Activated B cell treated with CpG ODN at 0.5 μM for 24 hours (primary cell): ENCODE measurements at regions not wholly inside any gene's neighbourhood (a gene's known extent, or its start where the extent isn't known, plus 50 kb on each side); places are given as distances from the start of the nearest gene placed in this dataset.

Experiments used
- ATAC-seq: fragments of 200-7000 bp; cut with Tn5 transposase; one replicate; pipeline ENCODE4 v1.10.0; 2021; ENCODE audit warnings: low read depth, mild to moderate bottlenecking, moderate library complexity
- CTCF ChIA-PET: fragments of 350-600 bp; sonication (Branson Sonifier 250); formaldehyde crosslinking; loops from one replicate; lab custom pipeline; 2021; ENCODE audit warnings: antibody characterized with exemption; lab: Charles Lee
- POLR2A ChIA-PET: fragments of 350-600 bp; sonication (Branson Sonifier 250); formaldehyde crosslinking; loops from one replicate; lab custom pipeline; 2021; ENCODE audit warnings: antibody characterized with exemption; lab: Charles Lee
- DNase-seq: peaks from one replicate; pipeline ENCODE4 v3.0.0; 2022
- H3K27ac Mint-ChIP-seq: one replicate; pipeline ENCODE4 v1.8.0; 2020; ENCODE audit warnings: mixed read lengths
- H3K27me3 Mint-ChIP-seq: one replicate; pipeline ENCODE4 v1.8.0; 2021; ENCODE audit warnings: mixed read lengths
- H3K36me3 Mint-ChIP-seq: one replicate; pipeline ENCODE4 v1.8.0; 2021; ENCODE audit warnings: low read depth, mixed read lengths
- H3K4me1 Mint-ChIP-seq: one replicate; pipeline ENCODE4 v1.8.0; 2021; ENCODE audit warnings: mixed read lengths
- H3K4me3 Mint-ChIP-seq: one replicate; pipeline ENCODE4 v1.8.0; 2020; ENCODE audit warnings: mild to moderate bottlenecking, mixed read lengths
- H3K9me3 Mint-ChIP-seq: one replicate; pipeline ENCODE4 v1.8.0; 2020; ENCODE audit warnings: mixed read lengths
- CTCF ChIP-seq: fragments of 200-600 bp; IDR thresholded peaks from one replicate; pipeline ENCODE4 v1.8.0; 2022; ENCODE audit warnings: antibody characterized with exemption, mild to moderate bottlenecking
- intact Hi-C: fragments of 100-400 bp; cut with micrococcal nuclease; formaldehyde crosslinking; loops from one replicate; pipeline ENCODE4 v1.15.1; 2024

- Mint-ChIP-seq H3K4me3 (no peak overlapping the region), H3K27ac (no peak overlapping the region), H3K4me1 (no peaks in the 10 kb centered on the region), H3K27me3 (peaks cover 10% of the 10 kb centered on the region), H3K36me3 (no peaks in the 10 kb centered on the region), H3K9me3 (no peaks in the 10 kb centered on the region)
- POLR2A ChIA-PET, result no interaction called here
- CTCF ChIA-PET, result no interaction called here
- DNase-seq (no peak), ATAC-seq (no peak)
- intact Hi-C loops, result no loop called here
- no peak for TF ChIP-seq CTCF
Observed at GRCh38 chr20:51914758-51915157, 112.4 kb upstream of the SALL4 start.

- Mint-ChIP-seq H3K4me3 (no peak overlapping the region), H3K27me3 (peaks cover 12% of the 10 kb centered on the region), H3K36me3 (no peaks in the 10 kb centered on the region), H3K27ac (no peak overlapping the region), H3K4me1 (no peaks in the 10 kb centered on the region), H3K9me3 (no peaks in the 10 kb centered on the region)
- no peak for TF ChIP-seq CTCF
- ChIA-PET POLR2A (no interaction called here), CTCF (no interaction called here)
- DNase-seq (no peak), ATAC-seq (no peak)
- intact Hi-C loops, result no loop called here
Observed at GRCh38 chr20:51910321-51911050, 108.2 kb upstream of the SALL4 start.

- no peaks in the 10 kb centered on the region for H3K9me3 Mint-ChIP-seq
- intact Hi-C loops, result no loop called here
- H3K4me3 Mint-ChIP-seq, result no peak overlapping the region
- ATAC-seq, result no peak
- DNase-seq, result no peak
- peaks cover 9% of the 10 kb centered on the region for H3K27me3 Mint-ChIP-seq
- H3K27ac Mint-ChIP-seq, result no peak overlapping the region
- TF ChIP-seq CTCF, result no peak
- ChIA-PET POLR2A (interaction anchor here (0.6 kb wide), 1 partner anchor 10 kb away, joined by 4 read pairs; no protein-coding TSS in a partner anchor), CTCF (no interaction called here)
- no peaks in the 10 kb centered on the region for H3K36me3 Mint-ChIP-seq
- H3K4me1 Mint-ChIP-seq, result no peaks in the 10 kb centered on the region
Observed at GRCh38 chr20:51906679-51907078, 104.4 kb upstream of the SALL4 start.

- CTCF ChIA-PET, result no interaction called here
- no peak for DNase-seq
- H3K27ac Mint-ChIP-seq, result no peak overlapping the region
- H3K4me1 Mint-ChIP-seq, result no peaks in the 10 kb centered on the region
- no peaks in the 10 kb centered on the region for H3K9me3 Mint-ChIP-seq
- no peak overlapping the region for H3K4me3 Mint-ChIP-seq
- intact Hi-C loops, result no loop called here
- no peak for ATAC-seq
- no peak for TF ChIP-seq CTCF
- H3K27me3 Mint-ChIP-seq, result peaks cover 6% of the 10 kb centered on the region
- POLR2A ChIA-PET, result no interaction called here
- no peaks in the 10 kb centered on the region for H3K36me3 Mint-ChIP-seq
Observed at GRCh38 chr20:51906049-51906448, 103.7 kb upstream of the SALL4 start.

- Mint-ChIP-seq H3K4me3 (no peak overlapping the region), H3K9me3 (no peaks in the 10 kb centered on the region), H3K27ac (no peak overlapping the region), H3K36me3 (no peaks in the 10 kb centered on the region), H3K4me1 (no peaks in the 10 kb centered on the region), H3K27me3 (peaks cover 4% of the 10 kb centered on the region)
- intact Hi-C loops, result no loop called here
- CTCF ChIA-PET, result no interaction called here
- POLR2A ChIA-PET, result no interaction called here
- DNase-seq (no peak), ATAC-seq (no peak)
- no peak for TF ChIP-seq CTCF
Observed at GRCh38 chr20:51902933-51903332, 100.6 kb upstream of the SALL4 start.
